H1 (cell line): ENCODE measurements at regions not wholly inside any gene's neighbourhood (a gene's known extent, or its start where the extent isn't known, plus 50 kb on each side); places are given as distances from the start of the nearest gene placed in this dataset.

Source experiments
- ASH2L ChIP-seq: fragments of 200-600, 300-600 bp; sonication (generic); IDR thresholded peaks from one replicate; pipeline ENCODE4 v1.7.1; 2017; ENCODE audit warnings: low read length
- CBX5 ChIP-seq: fragments of 300-800, 300-1000 bp; sonication (generic); IDR thresholded peaks from 2 replicates; pipeline ENCODE4 v1.7.1; 2016; ENCODE audit warnings: antibody characterized with exemption, low read length, low read depth
- CHD7 ChIP-seq: fragments of 300-600 bp; sonication (generic); IDR thresholded peaks from 2 replicates; pipeline ENCODE4 v1.7.1; 2012; ENCODE audit warnings: low read length, moderate library complexity, mild to moderate bottlenecking, inconsistent platforms; ENCODE audit not compliant: insufficient replicate concordance
- KDM1A ChIP-seq: fragments of 200-600, 300-600 bp; sonication (generic); IDR thresholded peaks from 2 replicates; pipeline ENCODE4 v1.7.1; 2016; ENCODE audit warnings: mild to moderate bottlenecking, low read length, borderline replicate concordance
- NANOG ChIP-seq: IDR thresholded peaks from 2 replicates; pipeline ENCODE4 v1.6.1; 2011; ENCODE audit warnings: low read length, low read depth, mild to moderate bottlenecking, inconsistent platforms; ENCODE audit not compliant: insufficient read depth, poor library complexity, severe bottlenecking
- POLR2A ChIP-seq, 2 experiments: IDR thresholded peaks; 1 replicate in 1 of 2; 2 replicates in 1 of 2; pipeline ENCODE4 v1.6.1; 2011; ENCODE audit warnings: low read depth in 2 of 2, low read length in 2 of 2, mild to moderate bottlenecking in 2 of 2; ENCODE audit errors: control extremely low read depth in 1 of 2
- SUZ12 ChIP-seq: fragments of 200-600 bp; sonication (generic); IDR thresholded peaks from 2 replicates; pipeline ENCODE4 v1.6.1; 2012; ENCODE audit warnings: mild to moderate bottlenecking, inconsistent platforms, low read length, moderate library complexity, mixed read lengths
- TCF12 ChIP-seq: IDR thresholded peaks from 2 replicates; pipeline ENCODE4 v1.6.1; 2011; ENCODE audit warnings: low read depth, mild to moderate bottlenecking, low read length
- TF ChIP-seq, protein P1 (sequence below): IDR thresholded peaks from 2 replicates; pipeline ENCODE4 v1.6.1; 2011; ENCODE audit warnings: low read depth, mild to moderate bottlenecking, low read length; ENCODE audit not compliant: insufficient read depth

- no peak for TF ChIP-seq CHD7
- no peak for TF ChIP-seq SUZ12
- TF ChIP-seq, protein P1, sequence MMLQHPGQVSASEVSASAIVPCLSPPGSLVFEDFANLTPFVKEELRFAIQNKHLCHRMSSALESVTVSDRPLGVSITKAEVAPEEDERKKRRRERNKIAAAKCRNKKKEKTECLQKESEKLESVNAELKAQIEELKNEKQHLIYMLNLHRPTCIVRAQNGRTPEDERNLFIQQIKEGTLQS: no peak
- no peak for TF ChIP-seq TCF12
- TF ChIP-seq POLR2A (IDR thresholded peaks at IDR 0.05; ENCODE audit: control extremely low read depth in 1 of 2, low read depth in 2 of 2, low read length in 2 of 2): no peak
- no peak for TF ChIP-seq CBX5
- TF ChIP-seq KDM1A: no peak
- no peak for TF ChIP-seq ASH2L
- TF ChIP-seq NANOG: no peak
Measured at GRCh38 chr7:110373859-110374258, 717.1 kb upstream of the LRRN3 start (continued).
